ENCODE measurements at regions not wholly inside any gene's neighbourhood (a gene's known extent, or its start where the extent isn't known, plus 50 kb on each side); places are given as distances from the start of the nearest gene placed in this dataset.

- Histone ChIP-seq H3K9ac (ENCODE audit: low read length) (no peak overlapping the region), H3K79me2 (ENCODE audit: control insufficient read depth, insufficient read depth, low read length) (no peaks in the 10 kb centered on the region), H3K9me3 (ENCODE audit: control extremely low read depth in 1 of 3, control insufficient read depth in 2 of 3, insufficient read depth in 1 of 3, low read length in 2 of 3) (peaks cover 0 to 10% (median 0%) of the 10 kb centered on the region in 3 donors), H3K36me3 (replicated peaks in 1 of 2; ENCODE audit: control extremely low read depth in 1 of 2, control insufficient read depth in 1 of 2, extremely low read depth in 1 of 2, insufficient read depth in 2 of 2, low read length in 1 of 2) (no peaks in the 10 kb centered on the region), H3K4me2 (replicated peaks; ENCODE audit: low read depth, low read length, poor library complexity, severe bottlenecking) (no peak overlapping the region), H3K27ac (ENCODE audit: low read length in 2 of 2) (no peak overlapping the region), H4K20me1 (ENCODE audit: control insufficient read depth, insufficient read depth, low read length, poor library complexity, severe bottlenecking) (no peaks in the 10 kb centered on the region), H3K4me1 (ENCODE audit: control insufficient read depth in 2 of 2, insufficient read depth in 2 of 2, low read length in 2 of 2) (no peaks in the 10 kb centered on the region), H3K27me3 (replicated peaks in 1 of 4; ENCODE audit: control extremely low read depth in 1 of 4, control insufficient read depth in 3 of 4, insufficient read depth in 4 of 4, low read length in 3 of 4) (no peaks in the 10 kb centered on the region), H3K4me3 (ENCODE audit: control extremely low read depth in 1 of 5, extremely low read depth in 1 of 5, insufficient read depth in 1 of 5, low read depth in 2 of 5, low read length in 4 of 5) (no peak overlapping the region), H2AFZ (ENCODE audit: insufficient read depth, low read depth, low read length, poor library complexity, severe bottlenecking) (no peak overlapping the region)
- intact Hi-C loops (cut with micrococcal nuclease) = no loop called here
- TF ChIP-seq EZH2 (IDR thresholded peaks at IDR 0.05; ENCODE audit: borderline replicate concordance, insufficient read depth, low read depth, low read length, poor library complexity, severe bottlenecking) = no peak
- no peak for TF ChIP-seq CTCF (IDR thresholded peaks at IDR 0.05)
- ATAC-seq (ENCODE audit: low read depth) (no peak), DNase-seq (no peak)
- no peaks in the 10 kb centered on the region for H3K27me3 Mint-ChIP-seq
- CTCF ChIA-PET = no interaction called here
- WGBS (ENCODE audit: insufficient coverage) = 86% methylated on average over 13 of the region's 19 CpGs
- no peak overlapping the region for H3K27ac Mint-ChIP-seq
- POLR2A ChIA-PET = no interaction called here
- H3K4me3 Mint-ChIP-seq = no peak overlapping the region
- no peaks in the 10 kb centered on the region for H3K4me1 Mint-ChIP-seq
- no peaks in the 10 kb centered on the region for H3K9me3 Mint-ChIP-seq (ENCODE audit: insufficient read depth)
These were observed 386.0 kb downstream of the SMOC2 start for GRCh38 chr6:168826726-168827585.

GRCh38 chr6:168826078-168826390, 385.1 kb downstream of the SMOC2 start:
- Mint-ChIP-seq H3K27me3 (no peaks in the 10 kb centered on the region), H3K27ac (no peak overlapping the region), H3K4me1 (no peaks in the 10 kb centered on the region), H3K4me3 (no peak overlapping the region), H3K9me3 (ENCODE audit: insufficient read depth) (no peaks in the 10 kb centered on the region)
- H3K4me2 ChIP-seq (replicated peaks; ENCODE audit: low read depth, low read length, poor library complexity, severe bottlenecking) = no peak overlapping the region
- no peak overlapping the region for H3K9ac ChIP-seq (ENCODE audit: low read length)
- no peaks in the 10 kb centered on the region for H3K79me2 ChIP-seq (ENCODE audit: control insufficient read depth, insufficient read depth, low read length)
- CTCF ChIA-PET = no interaction called here
- H4K20me1 ChIP-seq (ENCODE audit: control insufficient read depth, insufficient read depth, low read length, poor library complexity, severe bottlenecking) = no peaks in the 10 kb centered on the region
- no peak overlapping the region for H3K4me3 ChIP-seq (ENCODE audit: control extremely low read depth in 1 of 5, extremely low read depth in 1 of 5, insufficient read depth in 1 of 5, low read depth in 2 of 5, low read length in 4 of 5)
- H3K27ac ChIP-seq (ENCODE audit: low read length in 2 of 2) = no peak overlapping the region
- POLR2A ChIA-PET = no interaction called here
- no peaks in the 10 kb centered on the region for H3K4me1 ChIP-seq (ENCODE audit: control insufficient read depth in 2 of 2, insufficient read depth in 2 of 2, low read length in 2 of 2)
- DNase-seq (no peak), ATAC-seq (ENCODE audit: low read depth) (no peak)
- intact Hi-C loops (cut with micrococcal nuclease) = no loop called here
- no peak for TF ChIP-seq CTCF (IDR thresholded peaks at IDR 0.05)
- TF ChIP-seq EZH2 (IDR thresholded peaks at IDR 0.05; ENCODE audit: borderline replicate concordance, insufficient read depth, low read depth, low read length, poor library complexity, severe bottlenecking) = no peak
- H3K36me3 ChIP-seq (replicated peaks in 1 of 2; ENCODE audit: control extremely low read depth in 1 of 2, control insufficient read depth in 1 of 2, extremely low read depth in 1 of 2, insufficient read depth in 2 of 2, low read length in 1 of 2) = no peaks in the 10 kb centered on the region
- no peak overlapping the region for H2AFZ ChIP-seq (ENCODE audit: insufficient read depth, low read depth, low read length, poor library complexity, severe bottlenecking)
- 97% methylated on average over 20 of the region's 23 CpGs for WGBS (ENCODE audit: insufficient coverage)
- H3K9me3 ChIP-seq (ENCODE audit: control extremely low read depth in 1 of 3, control insufficient read depth in 2 of 3, insufficient read depth in 1 of 3, low read length in 2 of 3) = peaks cover 0 to 10% (median 0%) of the 10 kb centered on the region in 3 donors
- H3K27me3 ChIP-seq (replicated peaks in 1 of 4; ENCODE audit: control extremely low read depth in 1 of 4, control insufficient read depth in 3 of 4, insufficient read depth in 4 of 4, low read length in 3 of 4) = no peaks in the 10 kb centered on the region

Data from B cell (primary cell).